HG02623 (cell line): ENCODE measurements at regions not wholly inside any gene's neighbourhood (a gene's known extent, or its start where the extent isn't known, plus 50 kb on each side); places are given as distances from the start of the nearest gene placed in this dataset.

Experiments
- ATAC-seq: cut with Tn5 transposase; IDR thresholded peaks from one replicate; pipeline ENCODE4 v1.9.1; 2021; ENCODE audit warnings: moderate library complexity; ENCODE audit not compliant: unreplicated experiment

GRCh38 chr1:55334797-55335196 lies 119.6 kb upstream of the USP24 start:
- ATAC-seq = no peak

GRCh38 chr1:55334160-55334559 lies 119.0 kb upstream of the USP24 start:
- ATAC-seq = no peak

GRCh38 chr1:55333461-55333860 lies 118.3 kb upstream of the USP24 start:
- ATAC-seq = no peak

- ATAC-seq = no peak
These were observed 116.2 kb upstream of the USP24 start for GRCh38 chr1:55331351-55331750.

GRCh38 chr1:55329808-55330432 lies 114.8 kb upstream of the USP24 start:
- ATAC-seq = no peak

GRCh38 chr1:55329091-55329490 lies 113.9 kb upstream of the USP24 start:
- no peak for ATAC-seq

GRCh38 chr1:55326496-55327243 lies 111.5 kb upstream of the USP24 start:
- ATAC-seq = no peak

- ATAC-seq = no peak
These were observed 108.6 kb upstream of the USP24 start for GRCh38 chr1:55323760-55324159.

GRCh38 chr1:55322842-55323241 lies 107.7 kb upstream of the USP24 start:
- no peak for ATAC-seq

- ATAC-seq = no peak
These were observed 106.8 kb upstream of the USP24 start for GRCh38 chr1:55321942-55322341.

- ATAC-seq = no peak
These were observed 105.7 kb upstream of the USP24 start for GRCh38 chr1:55320891-55321290.

- no peak for ATAC-seq
These were observed 103.1 kb upstream of the USP24 start for GRCh38 chr1:55318116-55318817.

GRCh38 chr1:55317673-55318072 lies 102.5 kb upstream of the USP24 start:
- no peak for ATAC-seq

- ATAC-seq = no peak
These were observed 101.9 kb upstream of the USP24 start for GRCh38 chr1:55316947-55317662.

- no peak for ATAC-seq
These were observed 101.3 kb upstream of the USP24 start for GRCh38 chr1:55316502-55316901.

GRCh38 chr1:55315552-55315951 lies 100.4 kb upstream of the USP24 start:
- ATAC-seq = no peak

GRCh38 chr1:55314740-55315139 lies 99.6 kb upstream of the USP24 start:
- ATAC-seq = no peak

- no peak for ATAC-seq
These were observed 98.7 kb upstream of the USP24 start for GRCh38 chr1:55313903-55314302.

- ATAC-seq = no peak
These were observed 96.8 kb upstream of the USP24 start for GRCh38 chr1:55311979-55312378.

- no peak for ATAC-seq
These were observed 96.0 kb upstream of the USP24 start for GRCh38 chr1:55311057-55311641.

- no peak for ATAC-seq
These were observed 95.4 kb upstream of the USP24 start for GRCh38 chr1:55310505-55310971.
